ENCODE measurements at regions not wholly inside any gene's neighbourhood (a gene's known extent, or its start where the extent isn't known, plus 50 kb on each side); places are given as distances from the start of the nearest gene placed in this dataset.

GRCh38 chr11:92762121-92762540 lies 207.3 kb upstream of the MTNR1B start:
- Mint-ChIP-seq H3K4me1 (peaks cover 8 to 14% of the 10 kb centered on the region in 2 donors), H3K36me3 (no peaks in the 10 kb centered on the region), H3K4me3 (no peak overlapping the region), H3K27me3 (ENCODE audit: low read depth in 2 of 2) (peaks cover 0 to 5% of the 10 kb centered on the region in 2 donors), H3K9me3 (peaks cover 0 to 3% of the 10 kb centered on the region in 2 donors), H3K27ac (no peak overlapping the region)
- Histone ChIP-seq H3K27ac (ENCODE audit: low read length) (no peak overlapping the region), H3K36me3 (ENCODE audit: control insufficient read depth, insufficient read depth, low read length) (no peaks in the 10 kb centered on the region), H3K27me3 (ENCODE audit: control insufficient read depth, insufficient read depth, low read length) (no peaks in the 10 kb centered on the region), H3K9me3 (ENCODE audit: control insufficient read depth, insufficient read depth, low read length) (no peaks in the 10 kb centered on the region), H3K4me3 (ENCODE audit: low read length) (no peak overlapping the region), H3K4me1 (ENCODE audit: control insufficient read depth, insufficient read depth, low read length) (peaks cover 6% of the 10 kb centered on the region)
- 11% methylated on average over 3 of the region's 3 CpGs for WGBS (ENCODE audit: insufficient coverage)
- DNase-seq, result no peak
- no peak for ATAC-seq
- intact Hi-C loops (cut with micrococcal nuclease), result no loop called here
- TF ChIP-seq CTCF (IDR thresholded peaks at IDR 0.05), result no peak

DNA sequence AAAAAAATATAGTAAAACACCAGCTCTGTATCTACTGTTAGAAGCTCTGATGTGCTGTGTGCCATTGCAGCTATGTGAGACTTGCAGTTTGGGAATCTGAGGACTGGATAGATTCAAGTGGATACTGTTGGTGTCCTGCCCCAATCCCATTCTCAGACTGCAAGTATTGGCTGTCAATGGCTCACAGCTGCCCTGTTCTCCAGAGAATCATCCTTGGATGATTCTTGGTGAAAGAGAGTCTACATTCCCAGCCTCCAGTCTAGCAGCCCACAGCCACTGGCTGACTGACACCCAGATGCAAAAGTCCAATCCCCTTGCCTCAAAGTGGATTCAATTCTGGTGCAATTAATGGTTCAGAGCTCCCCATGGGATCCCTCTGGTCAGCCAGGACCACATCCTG lies 206.1 kb upstream of the MTNR1B start:
- Histone ChIP-seq H3K36me3 (ENCODE audit: control insufficient read depth, insufficient read depth, low read length) (no peaks in the 10 kb centered on the region), H3K27ac (ENCODE audit: low read length) (no peak overlapping the region), H3K4me3 (ENCODE audit: low read length) (no peak overlapping the region), H3K27me3 (ENCODE audit: control insufficient read depth, insufficient read depth, low read length) (no peaks in the 10 kb centered on the region), H3K9me3 (ENCODE audit: control insufficient read depth, insufficient read depth, low read length) (no peaks in the 10 kb centered on the region), H3K4me1 (ENCODE audit: control insufficient read depth, insufficient read depth, low read length) (peaks cover 6% of the 10 kb centered on the region)
- Mint-ChIP-seq H3K4me3 (no peak overlapping the region), H3K27me3 (ENCODE audit: low read depth in 2 of 2) (peaks cover 0 to 5% of the 10 kb centered on the region in 2 donors), H3K4me1 (peaks cover 14 to 18% of the 10 kb centered on the region in 2 donors), H3K9me3 (peaks cover 0 to 6% of the 10 kb centered on the region in 2 donors), H3K27ac (no peak overlapping the region), H3K36me3 (no peaks in the 10 kb centered on the region)
- no peak for TF ChIP-seq CTCF (IDR thresholded peaks at IDR 0.05)
- DNase-seq (no peak), ATAC-seq (no peak)
- intact Hi-C loops (cut with micrococcal nuclease), result no loop called here

DNA sequence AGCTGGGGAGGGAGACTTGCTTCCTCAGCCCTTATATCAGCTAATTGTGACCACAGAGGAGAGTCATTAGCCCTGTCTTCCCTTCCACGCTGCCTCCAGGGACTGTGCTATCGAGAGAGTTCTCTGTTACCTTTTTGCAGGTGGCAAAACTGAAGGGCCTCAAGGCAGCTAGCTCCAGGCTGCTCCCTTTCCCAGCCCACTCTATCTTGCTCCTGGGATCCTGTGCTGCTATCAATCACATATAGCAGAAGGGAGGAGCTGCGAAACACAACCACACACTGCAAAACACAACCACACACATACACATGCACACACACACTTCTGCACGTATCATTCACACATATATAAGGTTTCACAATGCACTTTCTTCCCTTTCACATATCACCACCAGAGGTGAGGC lies 205.3 kb upstream of the MTNR1B start:
- WGBS (ENCODE audit: insufficient coverage), result 70% methylated on average over 4 of the region's 4 CpGs
- Mint-ChIP-seq H3K4me3 (no peak overlapping the region), H3K27me3 (ENCODE audit: low read depth in 2 of 2) (peaks cover 0 to 5% of the 10 kb centered on the region in 2 donors), H3K9me3 (peaks cover 0 to 8% of the 10 kb centered on the region in 2 donors), H3K27ac (no peak overlapping the region), H3K36me3 (no peaks in the 10 kb centered on the region), H3K4me1 (peaks cover 14 to 18% of the 10 kb centered on the region in 2 donors)
- DNase-seq (no peak), ATAC-seq (no peak)
- TF ChIP-seq CTCF (IDR thresholded peaks at IDR 0.05), result no peak
- no peaks in the 10 kb centered on the region for H3K9me3 ChIP-seq (ENCODE audit: control insufficient read depth, insufficient read depth, low read length)
- no peak overlapping the region for H3K27ac ChIP-seq (ENCODE audit: low read length)
- H3K4me1 ChIP-seq (ENCODE audit: control insufficient read depth, insufficient read depth, low read length), result peaks cover 6% of the 10 kb centered on the region
- H3K27me3 ChIP-seq (ENCODE audit: control insufficient read depth, insufficient read depth, low read length), result no peaks in the 10 kb centered on the region
- no peak overlapping the region for H3K4me3 ChIP-seq (ENCODE audit: low read length)
- intact Hi-C loops (cut with micrococcal nuclease), result no loop called here
- H3K36me3 ChIP-seq (ENCODE audit: control insufficient read depth, insufficient read depth, low read length), result no peaks in the 10 kb centered on the region

DNA sequence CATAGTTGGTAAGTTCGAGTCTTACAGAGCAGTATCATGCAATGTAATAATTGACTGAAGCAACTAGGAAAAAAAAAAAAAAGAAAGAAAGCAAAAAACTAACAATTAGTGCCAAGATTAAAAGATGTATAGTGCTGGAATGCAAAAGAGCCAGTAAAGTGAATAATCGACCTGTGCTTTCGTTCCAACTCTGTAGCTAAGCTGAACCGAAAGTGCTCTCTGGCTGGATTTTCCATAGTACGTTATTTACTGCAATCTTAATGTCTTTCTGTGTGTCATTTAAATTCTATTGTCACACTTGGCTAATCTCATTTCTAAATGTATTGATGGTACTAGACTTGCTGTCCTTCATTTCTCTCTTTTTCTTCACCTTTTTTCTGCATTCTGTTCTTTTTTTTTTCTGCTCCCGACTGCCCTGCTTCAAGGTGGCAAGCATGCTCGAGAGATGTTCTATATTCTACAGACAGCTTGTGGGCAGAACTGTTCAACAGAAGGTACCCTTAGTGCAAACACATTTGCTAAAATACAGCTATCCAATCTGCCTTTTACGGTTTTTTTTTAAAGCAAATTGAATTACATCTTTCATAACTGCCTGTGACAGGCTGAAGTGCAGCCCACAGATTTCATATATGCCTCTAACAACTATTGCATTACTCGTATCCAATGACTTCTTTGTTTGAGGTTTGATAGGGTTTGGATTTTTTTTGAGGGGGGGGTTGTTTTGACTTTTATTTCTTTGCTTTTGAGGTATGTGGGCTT lies 204.2 kb upstream of the MTNR1B start:
- Histone ChIP-seq H3K27me3 (ENCODE audit: control insufficient read depth, insufficient read depth, low read length) (no peaks in the 10 kb centered on the region), H3K36me3 (ENCODE audit: control insufficient read depth, insufficient read depth, low read length) (no peaks in the 10 kb centered on the region), H3K4me1 (ENCODE audit: control insufficient read depth, insufficient read depth, low read length) (peaks cover 6% of the 10 kb centered on the region), H3K4me3 (ENCODE audit: low read length) (no peak overlapping the region), H3K9me3 (ENCODE audit: control insufficient read depth, insufficient read depth, low read length) (no peaks in the 10 kb centered on the region), H3K27ac (ENCODE audit: low read length) (no peak overlapping the region)
- H3K36me3 Mint-ChIP-seq, result no peaks in the 10 kb centered on the region
- peaks cover 0 to 8% of the 10 kb centered on the region in 2 donors for H3K9me3 Mint-ChIP-seq
- DNase-seq (no peak), ATAC-seq (no peak)
- H3K27ac Mint-ChIP-seq, result no peak overlapping the region
- WGBS (ENCODE audit: insufficient coverage), result 63% methylated on average over 8 of the region's 9 CpGs
- intact Hi-C loops (cut with micrococcal nuclease), result no loop called here
- H3K4me1 Mint-ChIP-seq, result peaks cover 14 to 18% of the 10 kb centered on the region in 2 donors
- H3K27me3 Mint-ChIP-seq (ENCODE audit: low read depth in 2 of 2), result peaks cover 0 to 5% of the 10 kb centered on the region in 2 donors
- H3K4me3 Mint-ChIP-seq, result no peak overlapping the region
- TF ChIP-seq CTCF (IDR thresholded peaks at IDR 0.05), result no peak
